ENCODE measurements at regions not wholly inside any gene's neighbourhood (a gene's known extent, or its start where the extent isn't known, plus 50 kb on each side); places are given as distances from the start of the nearest gene placed in this dataset.

DNA sequence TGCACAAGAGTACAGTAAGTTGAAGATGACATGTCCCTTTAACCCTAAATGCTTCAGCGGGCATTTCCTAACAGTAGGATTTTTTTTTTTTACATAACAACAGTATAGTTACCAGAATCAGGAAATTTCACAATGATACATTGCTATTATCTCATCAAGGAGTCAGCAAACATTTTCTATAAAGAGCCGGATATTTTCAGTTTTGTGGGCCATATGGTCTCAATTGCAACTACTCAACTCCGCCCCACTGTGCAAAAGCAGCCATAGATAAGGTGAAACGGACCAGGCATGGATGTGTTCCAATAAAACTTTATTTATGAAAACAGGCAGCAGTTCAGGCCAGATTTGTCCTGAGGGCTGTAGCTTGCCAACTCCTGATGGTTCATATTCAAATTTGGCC lies 130.6 kb downstream of the SMAD6 start (continued):
- TF ChIP-seq, protein P1, sequence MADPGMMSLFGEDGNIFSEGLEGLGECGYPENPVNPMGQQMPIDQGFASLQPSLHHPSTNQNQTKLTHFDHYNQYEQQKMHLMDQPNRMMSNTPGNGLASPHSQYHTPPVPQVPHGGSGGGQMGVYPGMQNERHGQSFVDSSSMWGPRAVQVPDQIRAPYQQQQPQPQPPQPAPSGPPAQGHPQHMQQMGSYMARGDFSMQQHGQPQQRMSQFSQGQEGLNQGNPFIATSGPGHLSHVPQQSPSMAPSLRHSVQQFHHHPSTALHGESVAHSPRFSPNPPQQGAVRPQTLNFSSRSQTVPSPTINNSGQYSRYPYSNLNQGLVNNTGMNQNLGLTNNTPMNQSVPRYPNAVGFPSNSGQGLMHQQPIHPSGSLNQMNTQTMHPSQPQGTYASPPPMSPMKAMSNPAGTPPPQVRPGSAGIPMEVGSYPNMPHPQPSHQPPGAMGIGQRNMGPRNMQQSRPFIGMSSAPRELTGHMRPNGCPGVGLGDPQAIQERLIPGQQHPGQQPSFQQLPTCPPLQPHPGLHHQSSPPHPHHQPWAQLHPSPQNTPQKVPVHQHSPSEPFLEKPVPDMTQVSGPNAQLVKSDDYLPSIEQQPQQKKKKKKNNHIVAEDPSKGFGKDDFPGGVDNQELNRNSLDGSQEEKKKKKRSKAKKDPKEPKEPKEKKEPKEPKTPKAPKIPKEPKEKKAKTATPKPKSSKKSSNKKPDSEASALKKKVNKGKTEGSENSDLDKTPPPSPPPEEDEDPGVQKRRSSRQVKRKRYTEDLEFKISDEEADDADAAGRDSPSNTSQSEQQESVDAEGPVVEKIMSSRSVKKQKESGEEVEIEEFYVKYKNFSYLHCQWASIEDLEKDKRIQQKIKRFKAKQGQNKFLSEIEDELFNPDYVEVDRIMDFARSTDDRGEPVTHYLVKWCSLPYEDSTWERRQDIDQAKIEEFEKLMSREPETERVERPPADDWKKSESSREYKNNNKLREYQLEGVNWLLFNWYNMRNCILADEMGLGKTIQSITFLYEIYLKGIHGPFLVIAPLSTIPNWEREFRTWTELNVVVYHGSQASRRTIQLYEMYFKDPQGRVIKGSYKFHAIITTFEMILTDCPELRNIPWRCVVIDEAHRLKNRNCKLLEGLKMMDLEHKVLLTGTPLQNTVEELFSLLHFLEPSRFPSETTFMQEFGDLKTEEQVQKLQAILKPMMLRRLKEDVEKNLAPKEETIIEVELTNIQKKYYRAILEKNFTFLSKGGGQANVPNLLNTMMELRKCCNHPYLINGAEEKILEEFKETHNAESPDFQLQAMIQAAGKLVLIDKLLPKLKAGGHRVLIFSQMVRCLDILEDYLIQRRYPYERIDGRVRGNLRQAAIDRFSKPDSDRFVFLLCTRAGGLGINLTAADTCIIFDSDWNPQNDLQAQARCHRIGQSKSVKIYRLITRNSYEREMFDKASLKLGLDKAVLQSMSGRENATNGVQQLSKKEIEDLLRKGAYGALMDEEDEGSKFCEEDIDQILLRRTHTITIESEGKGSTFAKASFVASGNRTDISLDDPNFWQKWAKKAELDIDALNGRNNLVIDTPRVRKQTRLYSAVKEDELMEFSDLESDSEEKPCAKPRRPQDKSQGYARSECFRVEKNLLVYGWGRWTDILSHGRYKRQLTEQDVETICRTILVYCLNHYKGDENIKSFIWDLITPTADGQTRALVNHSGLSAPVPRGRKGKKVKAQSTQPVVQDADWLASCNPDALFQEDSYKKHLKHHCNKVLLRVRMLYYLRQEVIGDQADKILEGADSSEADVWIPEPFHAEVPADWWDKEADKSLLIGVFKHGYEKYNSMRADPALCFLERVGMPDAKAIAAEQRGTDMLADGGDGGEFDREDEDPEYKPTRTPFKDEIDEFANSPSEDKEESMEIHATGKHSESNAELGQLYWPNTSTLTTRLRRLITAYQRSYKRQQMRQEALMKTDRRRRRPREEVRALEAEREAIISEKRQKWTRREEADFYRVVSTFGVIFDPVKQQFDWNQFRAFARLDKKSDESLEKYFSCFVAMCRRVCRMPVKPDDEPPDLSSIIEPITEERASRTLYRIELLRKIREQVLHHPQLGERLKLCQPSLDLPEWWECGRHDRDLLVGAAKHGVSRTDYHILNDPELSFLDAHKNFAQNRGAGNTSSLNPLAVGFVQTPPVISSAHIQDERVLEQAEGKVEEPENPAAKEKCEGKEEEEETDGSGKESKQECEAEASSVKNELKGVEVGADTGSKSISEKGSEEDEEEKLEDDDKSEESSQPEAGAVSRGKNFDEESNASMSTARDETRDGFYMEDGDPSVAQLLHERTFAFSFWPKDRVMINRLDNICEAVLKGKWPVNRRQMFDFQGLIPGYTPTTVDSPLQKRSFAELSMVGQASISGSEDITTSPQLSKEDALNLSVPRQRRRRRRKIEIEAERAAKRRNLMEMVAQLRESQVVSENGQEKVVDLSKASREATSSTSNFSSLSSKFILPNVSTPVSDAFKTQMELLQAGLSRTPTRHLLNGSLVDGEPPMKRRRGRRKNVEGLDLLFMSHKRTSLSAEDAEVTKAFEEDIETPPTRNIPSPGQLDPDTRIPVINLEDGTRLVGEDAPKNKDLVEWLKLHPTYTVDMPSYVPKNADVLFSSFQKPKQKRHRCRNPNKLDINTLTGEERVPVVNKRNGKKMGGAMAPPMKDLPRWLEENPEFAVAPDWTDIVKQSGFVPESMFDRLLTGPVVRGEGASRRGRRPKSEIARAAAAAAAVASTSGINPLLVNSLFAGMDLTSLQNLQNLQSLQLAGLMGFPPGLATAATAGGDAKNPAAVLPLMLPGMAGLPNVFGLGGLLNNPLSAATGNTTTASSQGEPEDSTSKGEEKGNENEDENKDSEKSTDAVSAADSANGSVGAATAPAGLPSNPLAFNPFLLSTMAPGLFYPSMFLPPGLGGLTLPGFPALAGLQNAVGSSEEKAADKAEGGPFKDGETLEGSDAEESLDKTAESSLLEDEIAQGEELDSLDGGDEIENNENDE (IDR thresholded peaks at IDR 0.05; ENCODE audit: insufficient replicate concordance, low read length), result no peak
- TF ChIP-seq JUND (IDR thresholded peaks at IDR 0.05; ENCODE audit: low read length) (no peak), KDM5A (IDR thresholded peaks at IDR 0.05; ENCODE audit: low read length) (no peak), SIX5 (IDR thresholded peaks at IDR 0.05; ENCODE audit: low read depth, low read length) (no peak), SRF (IDR thresholded peaks at IDR 0.05; ENCODE audit: low read depth, low read length) (no peak), POU5F1 (IDR thresholded peaks at IDR 0.05; ENCODE audit: low read depth, low read length) (no peak), RAD21 (IDR thresholded peaks at IDR 0.05 in 1 of 2, conservative IDR thresholded peaks at IDR 0.05 in 1 of 2; ENCODE audit: low read depth in 2 of 2, low read length in 2 of 2) (no peak), SUZ12 (IDR thresholded peaks at IDR 0.05; ENCODE audit: low read length) (no peak)
